A549 (cell line): ENCODE measurements at regions not wholly inside any gene's neighbourhood (a gene's known extent, or its start where the extent isn't known, plus 50 kb on each side); places are given as distances from the start of the nearest gene placed in this dataset.

ENCODE experiments used
- ATAC-seq, 2 experiments: fragments of 200-7000 bp in 1 of 2; fragments of >200 bp in 1 of 2; cut with Nextera tagmentation in 1 of 2; cut with Tn5 transposase in 1 of 2; 3 replicates each; pipeline versions ENCODE4 v1.8.0 to v1.9.1; 2018 to 2020; ENCODE audit warnings: mild to moderate bottlenecking in 1 of 2, moderate library complexity in 1 of 2
- CTCF ChIA-PET: fragments of 300-600 bp; sonication (Branson Sonifier 250); formaldehyde crosslinking; extraction: SDS; loops from one replicate; lab custom pipeline; 2021; ENCODE audit warnings: antibody characterized with exemption, inconsistent platforms; lab: Yijun Ruan, JAX
- POLR2A ChIA-PET: fragments of 350-600 bp; formaldehyde crosslinking; extraction: SDS; loops from one replicate; lab custom pipeline; 2021; ENCODE audit warnings: antibody characterized with exemption, inconsistent platforms; lab: Yijun Ruan, JAX
- DNase-seq, 2 experiments: peaks; one replicate each; pipeline versions ENCODE4 v3.0.0 to v3.0.0-alpha.2; 2011 to 2016; ENCODE audit warnings: low read depth in 1 of 2, low spot score in 1 of 2
- FAIRE-seq: peaks from 2 replicates; lab custom pipeline; 2011; peaks lifted over from hg19 to GRCh38; lab: Jason Lieb, UNC
- H3K27ac ChIP-seq, 2 experiments: fragments of >200 bp; sonication (Bioruptor Twin); formaldehyde crosslinking; 3 replicates each; pipeline ENCODE4 v1.5.1; 2016 to 2017
- H3K4me1 ChIP-seq: fragments of >200 bp; sonication (Bioruptor Twin); formaldehyde crosslinking; 3 replicates; pipeline ENCODE4 v1.6.1; 2016
- H3K4me2 ChIP-seq: fragments of >200 bp; sonication (Bioruptor Twin); formaldehyde crosslinking; 3 replicates; pipeline ENCODE4 v1.6.1; 2016
- H3K4me3 ChIP-seq: fragments of >200 bp; sonication (Bioruptor Twin); formaldehyde crosslinking; 3 replicates; pipeline ENCODE4 v1.5.1; 2016
- H3K9me3 ChIP-seq: fragments of >200 bp; sonication (Bioruptor Twin); formaldehyde crosslinking; 3 replicates; pipeline ENCODE4 v1.6.1; 2016
- CEBPB ChIP-seq, 2 experiments: fragments of >200 bp in 1 of 2; sonication (Bioruptor Twin) in 1 of 2; formaldehyde crosslinking in 1 of 2; IDR thresholded peaks; 2 replicates each; pipeline ENCODE4 v1.6.1; 2012 to 2016
- CHD4 ChIP-seq: fragments of 200-600 bp; sonication (generic); IDR thresholded peaks from 2 replicates; pipeline ENCODE4 v1.6.1; 2016; ENCODE audit warnings: antibody characterized with exemption, mild to moderate bottlenecking, borderline replicate concordance
- EHF ChIP-seq: fragments of 250-450 bp; sonication (Bioruptor Pico); IDR thresholded peaks from 2 replicates; pipeline ENCODE4 v1.5.0; 2020; ENCODE audit warnings: mild to moderate bottlenecking
- EHMT2 ChIP-seq: fragments of 200-600 bp; sonication (generic); IDR thresholded peaks from 2 replicates; pipeline ENCODE4 v1.6.1; 2016; ENCODE audit warnings: antibody characterized with exemption, low read depth, mild to moderate bottlenecking, moderate library complexity
- FOSB ChIP-seq: fragments of 250-450 bp; sonication (Bioruptor Pico); IDR thresholded peaks from 2 replicates; pipeline ENCODE4 v1.5.0; 2020; ENCODE audit warnings: mild to moderate bottlenecking, moderate library complexity
- GATA3 ChIP-seq: IDR thresholded peaks from 2 replicates; pipeline ENCODE4 v1.6.1; 2012; ENCODE audit warnings: borderline replicate concordance
- HOXA7 ChIP-seq: fragments of 250-450 bp; sonication (Bioruptor Pico); IDR thresholded peaks from 2 replicates; pipeline ENCODE4 v1.5.0; 2020; ENCODE audit warnings: mild to moderate bottlenecking, moderate library complexity
- POLR2A ChIP-seq: IDR thresholded peaks from 2 replicates; pipeline ENCODE4 v1.6.1; 2012; ENCODE audit warnings: mild to moderate bottlenecking, low read length
- RCOR1 ChIP-seq: fragments of 150-350 bp; IDR thresholded peaks from 2 replicates; pipeline ENCODE4 v1.6.1; 2014; ENCODE audit warnings: antibody characterized with exemption, low read length, low read depth
- TFCP2L1 ChIP-seq: fragments of 250-450 bp; sonication (Bioruptor Pico); IDR thresholded peaks from 2 replicates; pipeline ENCODE4 v1.5.0; 2021; ENCODE audit warnings: mild to moderate bottlenecking
- ZSCAN20 ChIP-seq: fragments of 250-450 bp; sonication (Bioruptor Pico); IDR thresholded peaks from 2 replicates; pipeline ENCODE4 v1.8.0; 2022; ENCODE audit warnings: mild to moderate bottlenecking, moderate library complexity
- WGBS: methylation state at CpG from one replicate; pipeline ENCODE4 v1.1.6; 2017; ENCODE audit errors: missing lambda C conversion rate; 5-methylcytosine and 5-hydroxymethylcytosine counted together
- TF ChIP-seq, protein P1 (sequence below): fragments of >200 bp; sonication (Bioruptor Twin); formaldehyde crosslinking; IDR thresholded peaks from 3 replicates; pipeline ENCODE4 v1.6.1; 2016
- TF ChIP-seq, protein P2 (sequence below): fragments of 250-450 bp; sonication (Bioruptor Pico); IDR thresholded peaks from 2 replicates; pipeline ENCODE4 v1.5.0; 2020; ENCODE audit warnings: low read depth, mild to moderate bottlenecking, moderate library complexity
- TF ChIP-seq, protein P3 (sequence below): fragments of 450-650 bp; IDR thresholded peaks from 2 replicates; pipeline ENCODE4 v1.6.1; 2014; ENCODE audit warnings: antibody characterized with exemption
- TF ChIP-seq, protein P4 (sequence below): fragments of 200-600 bp; sonication (generic); IDR thresholded peaks from 2 replicates; pipeline ENCODE4 v1.6.1; 2016; ENCODE audit warnings: antibody characterized with exemption, mild to moderate bottlenecking, moderate library complexity
- TF ChIP-seq, protein P5 (sequence below): fragments of 250-450 bp; sonication (Bioruptor Pico); IDR thresholded peaks from 2 replicates; pipeline ENCODE4 v1.5.0; 2021; ENCODE audit warnings: mild to moderate bottlenecking, moderate library complexity, borderline replicate concordance

DNA sequence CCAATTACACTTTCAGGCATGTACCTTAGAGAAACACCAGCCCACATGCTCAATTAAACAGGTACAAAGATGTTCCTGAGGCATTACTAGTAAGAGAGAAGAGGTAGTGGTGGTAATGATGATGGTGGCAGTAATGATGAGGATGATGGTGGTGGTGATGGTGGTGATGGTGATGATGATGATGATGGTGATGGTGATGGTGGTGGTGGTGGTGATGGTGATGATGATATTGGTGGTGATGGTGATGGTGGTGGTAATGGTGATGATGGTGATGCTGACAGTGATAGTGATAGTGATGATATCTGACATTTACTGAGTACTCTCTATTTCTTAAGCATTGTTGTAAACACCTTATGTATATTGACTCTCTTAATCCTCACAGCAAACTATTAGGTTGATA lies 318.4 kb downstream of the NSG2 start:
- TF ChIP-seq HOXA7 (CRISPR knock-in tag) (no peak), CEBPB (IDR thresholded peaks at IDR 0.05) (no peak), EHF (no peak), EHMT2 (no peak), CHD4 (no peak), TFCP2L1 (CRISPR knock-in tag) (no peak), POLR2A (no peak), RCOR1 (no peak), ZSCAN20 (CRISPR knock-in tag) (no peak), GATA3 (no peak)
- TF ChIP-seq, protein P1, sequence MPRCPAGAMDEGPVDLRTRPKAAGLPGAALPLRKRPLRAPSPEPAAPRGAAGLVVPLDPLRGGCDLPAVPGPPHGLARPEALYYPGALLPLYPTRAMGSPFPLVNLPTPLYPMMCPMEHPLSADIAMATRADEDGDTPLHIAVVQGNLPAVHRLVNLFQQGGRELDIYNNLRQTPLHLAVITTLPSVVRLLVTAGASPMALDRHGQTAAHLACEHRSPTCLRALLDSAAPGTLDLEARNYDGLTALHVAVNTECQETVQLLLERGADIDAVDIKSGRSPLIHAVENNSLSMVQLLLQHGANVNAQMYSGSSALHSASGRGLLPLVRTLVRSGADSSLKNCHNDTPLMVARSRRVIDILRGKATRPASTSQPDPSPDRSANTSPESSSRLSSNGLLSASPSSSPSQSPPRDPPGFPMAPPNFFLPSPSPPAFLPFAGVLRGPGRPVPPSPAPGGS = no peak
- TF ChIP-seq, protein P2, sequence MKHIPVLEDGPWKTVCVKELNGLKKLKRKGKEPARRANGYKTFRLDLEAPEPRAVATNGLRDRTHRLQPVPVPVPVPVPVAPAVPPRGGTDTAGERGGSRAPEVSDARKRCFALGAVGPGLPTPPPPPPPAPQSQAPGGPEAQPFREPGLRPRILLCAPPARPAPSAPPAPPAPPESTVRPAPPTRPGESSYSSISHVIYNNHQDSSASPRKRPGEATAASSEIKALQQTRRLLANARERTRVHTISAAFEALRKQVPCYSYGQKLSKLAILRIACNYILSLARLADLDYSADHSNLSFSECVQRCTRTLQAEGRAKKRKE (CRISPR knock-in tag) = no peak
- TF ChIP-seq, protein P3, sequence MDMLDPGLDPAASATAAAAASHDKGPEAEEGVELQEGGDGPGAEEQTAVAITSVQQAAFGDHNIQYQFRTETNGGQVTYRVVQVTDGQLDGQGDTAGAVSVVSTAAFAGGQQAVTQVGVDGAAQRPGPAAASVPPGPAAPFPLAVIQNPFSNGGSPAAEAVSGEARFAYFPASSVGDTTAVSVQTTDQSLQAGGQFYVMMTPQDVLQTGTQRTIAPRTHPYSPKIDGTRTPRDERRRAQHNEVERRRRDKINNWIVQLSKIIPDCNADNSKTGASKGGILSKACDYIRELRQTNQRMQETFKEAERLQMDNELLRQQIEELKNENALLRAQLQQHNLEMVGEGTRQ = no peak
- TF ChIP-seq, protein P4, sequence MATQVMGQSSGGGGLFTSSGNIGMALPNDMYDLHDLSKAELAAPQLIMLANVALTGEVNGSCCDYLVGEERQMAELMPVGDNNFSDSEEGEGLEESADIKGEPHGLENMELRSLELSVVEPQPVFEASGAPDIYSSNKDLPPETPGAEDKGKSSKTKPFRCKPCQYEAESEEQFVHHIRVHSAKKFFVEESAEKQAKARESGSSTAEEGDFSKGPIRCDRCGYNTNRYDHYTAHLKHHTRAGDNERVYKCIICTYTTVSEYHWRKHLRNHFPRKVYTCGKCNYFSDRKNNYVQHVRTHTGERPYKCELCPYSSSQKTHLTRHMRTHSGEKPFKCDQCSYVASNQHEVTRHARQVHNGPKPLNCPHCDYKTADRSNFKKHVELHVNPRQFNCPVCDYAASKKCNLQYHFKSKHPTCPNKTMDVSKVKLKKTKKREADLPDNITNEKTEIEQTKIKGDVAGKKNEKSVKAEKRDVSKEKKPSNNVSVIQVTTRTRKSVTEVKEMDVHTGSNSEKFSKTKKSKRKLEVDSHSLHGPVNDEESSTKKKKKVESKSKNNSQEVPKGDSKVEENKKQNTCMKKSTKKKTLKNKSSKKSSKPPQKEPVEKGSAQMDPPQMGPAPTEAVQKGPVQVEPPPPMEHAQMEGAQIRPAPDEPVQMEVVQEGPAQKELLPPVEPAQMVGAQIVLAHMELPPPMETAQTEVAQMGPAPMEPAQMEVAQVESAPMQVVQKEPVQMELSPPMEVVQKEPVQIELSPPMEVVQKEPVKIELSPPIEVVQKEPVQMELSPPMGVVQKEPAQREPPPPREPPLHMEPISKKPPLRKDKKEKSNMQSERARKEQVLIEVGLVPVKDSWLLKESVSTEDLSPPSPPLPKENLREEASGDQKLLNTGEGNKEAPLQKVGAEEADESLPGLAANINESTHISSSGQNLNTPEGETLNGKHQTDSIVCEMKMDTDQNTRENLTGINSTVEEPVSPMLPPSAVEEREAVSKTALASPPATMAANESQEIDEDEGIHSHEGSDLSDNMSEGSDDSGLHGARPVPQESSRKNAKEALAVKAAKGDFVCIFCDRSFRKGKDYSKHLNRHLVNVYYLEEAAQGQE = no peak
- ChIA-PET CTCF (no interaction called here), POLR2A (no interaction called here)
- DNase-seq (no peak), FAIRE-seq (no peak), ATAC-seq (no peak)
- H3K9me3 ChIP-seq = peaks cover 13% of the 10 kb centered on the region; the same call in 2 of the 3 replicates
- no peak overlapping the region for H3K27ac ChIP-seq
- H3K4me2 ChIP-seq = no peak overlapping the region
- H3K4me3 ChIP-seq = no peak overlapping the region
- no peaks in the 10 kb centered on the region for H3K4me1 ChIP-seq

DNA sequence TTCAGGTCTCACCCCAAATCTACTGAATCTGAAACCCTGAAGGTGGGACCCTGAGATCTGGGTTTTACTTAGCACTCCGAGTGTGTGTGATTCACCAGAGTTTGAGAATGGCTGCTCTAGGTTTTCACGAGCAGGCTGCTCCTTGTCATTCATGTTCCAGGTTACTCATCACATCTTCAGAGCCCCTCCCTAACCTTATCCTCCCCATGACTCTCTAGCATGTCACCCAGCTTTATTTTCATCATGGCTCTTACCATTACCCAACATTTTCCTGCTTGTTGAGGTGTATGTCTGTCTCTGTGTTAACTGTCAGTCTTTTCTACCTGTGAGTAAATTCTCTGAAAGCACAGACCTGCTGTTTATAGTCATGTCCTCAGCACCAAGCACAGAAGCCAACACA lies 319.2 kb downstream of the NSG2 start:
- Histone ChIP-seq H3K9me3 (peaks cover 13% of the 10 kb centered on the region; the same call in 2 of the 3 replicates), H3K4me3 (no peak overlapping the region), H3K4me1 (no peaks in the 10 kb centered on the region), H3K27ac (no peak overlapping the region), H3K4me2 (no peak overlapping the region)
- ChIA-PET POLR2A (no interaction called here), CTCF (no interaction called here)
- 0% methylated on average over 2 of the region's 2 CpGs for WGBS
- FAIRE-seq (no peak), DNase-seq (no peak), ATAC-seq (no peak)
- TF ChIP-seq FOSB = no peak
- TF ChIP-seq, protein P5, sequence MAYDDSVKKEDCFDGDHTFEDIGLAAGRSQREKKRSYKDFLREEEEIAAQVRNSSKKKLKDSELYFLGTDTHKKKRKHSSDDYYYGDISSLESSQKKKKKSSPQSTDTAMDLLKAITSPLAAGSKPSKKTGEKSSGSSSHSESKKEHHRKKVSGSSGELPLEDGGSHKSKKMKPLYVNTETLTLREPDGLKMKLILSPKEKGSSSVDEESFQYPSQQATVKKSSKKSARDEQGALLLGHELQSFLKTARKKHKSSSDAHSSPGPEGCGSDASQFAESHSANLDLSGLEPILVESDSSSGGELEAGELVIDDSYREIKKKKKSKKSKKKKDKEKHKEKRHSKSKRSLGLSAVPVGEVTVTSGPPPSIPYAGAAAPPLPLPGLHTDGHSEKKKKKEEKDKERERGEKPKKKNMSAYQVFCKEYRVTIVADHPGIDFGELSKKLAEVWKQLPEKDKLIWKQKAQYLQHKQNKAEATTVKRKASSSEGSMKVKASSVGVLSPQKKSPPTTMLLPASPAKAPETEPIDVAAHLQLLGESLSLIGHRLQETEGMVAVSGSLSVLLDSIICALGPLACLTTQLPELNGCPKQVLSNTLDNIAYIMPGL (CRISPR knock-in tag) = no peak
